HT1080 (cell line): ENCODE measurements at regions not wholly inside any gene's neighbourhood (a gene's known extent, or its start where the extent isn't known, plus 50 kb on each side); places are given as distances from the start of the nearest gene placed in this dataset.

Experiments used
- DNase-seq: peaks from one replicate; pipeline ENCODE4 v3.0.0-alpha.2; 2015; ENCODE audit warnings: low read depth

DNA sequence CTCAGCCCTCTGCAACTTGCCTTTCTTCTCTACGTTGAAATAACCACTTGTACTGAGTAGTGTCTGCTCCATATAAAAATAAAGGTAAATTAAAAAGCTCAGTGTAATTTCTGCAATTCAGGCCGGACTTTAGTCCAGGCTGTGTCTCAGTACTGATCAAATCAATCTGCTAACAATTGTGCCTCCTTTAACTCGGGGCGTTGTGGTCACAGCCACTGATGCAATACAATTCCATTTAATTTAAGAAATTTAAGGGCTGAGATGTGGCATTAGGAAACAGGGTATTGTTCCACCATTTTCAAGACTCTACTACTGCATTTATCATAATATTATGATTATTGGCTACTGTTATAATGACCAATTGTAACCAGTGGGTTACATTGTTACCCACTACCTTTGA lies 60.0 kb upstream of the NPAS2 start:
- DNase-seq: no peak

DNA sequence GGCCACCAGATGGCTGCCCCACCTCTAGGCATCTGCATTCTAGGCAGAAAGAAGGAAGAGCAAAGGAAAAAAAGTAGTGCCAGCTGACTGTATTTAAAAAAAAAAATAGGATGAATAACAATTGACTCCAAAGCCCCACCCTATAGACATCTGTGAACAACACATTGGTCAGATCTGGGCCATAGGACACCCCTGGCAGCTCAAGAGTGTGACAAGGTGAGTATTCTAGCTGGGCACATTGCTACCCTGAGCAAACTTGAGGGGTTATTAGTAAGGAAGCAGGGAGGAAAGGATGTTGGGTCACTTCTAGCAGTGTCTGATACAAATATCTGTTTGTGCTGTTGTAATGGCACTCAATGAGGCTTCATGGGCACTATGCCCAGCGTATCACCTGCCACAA lies 58.6 kb upstream of the NPAS2 start:
- DNase-seq: no peak

DNA sequence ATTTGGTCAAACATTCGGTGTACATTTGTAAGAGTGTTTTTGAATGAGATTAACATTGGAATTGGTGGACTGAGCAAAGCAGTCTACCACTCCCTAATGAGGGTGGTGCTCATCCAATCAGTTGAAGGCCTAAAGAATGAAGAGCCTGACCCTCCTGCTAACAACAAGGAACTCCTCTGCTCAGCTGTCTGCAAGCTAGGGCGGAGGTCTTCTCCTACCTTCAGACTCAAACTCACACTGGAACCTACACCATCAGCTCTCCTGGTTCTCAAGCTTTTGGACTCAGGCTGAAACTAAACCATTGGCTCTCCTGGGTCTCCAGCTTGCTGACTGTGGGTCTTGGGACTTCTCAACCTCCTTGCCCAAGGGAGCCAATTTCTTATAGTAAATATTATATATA lies 55.5 kb upstream of the NPAS2 start:
- no peak for DNase-seq

DNA sequence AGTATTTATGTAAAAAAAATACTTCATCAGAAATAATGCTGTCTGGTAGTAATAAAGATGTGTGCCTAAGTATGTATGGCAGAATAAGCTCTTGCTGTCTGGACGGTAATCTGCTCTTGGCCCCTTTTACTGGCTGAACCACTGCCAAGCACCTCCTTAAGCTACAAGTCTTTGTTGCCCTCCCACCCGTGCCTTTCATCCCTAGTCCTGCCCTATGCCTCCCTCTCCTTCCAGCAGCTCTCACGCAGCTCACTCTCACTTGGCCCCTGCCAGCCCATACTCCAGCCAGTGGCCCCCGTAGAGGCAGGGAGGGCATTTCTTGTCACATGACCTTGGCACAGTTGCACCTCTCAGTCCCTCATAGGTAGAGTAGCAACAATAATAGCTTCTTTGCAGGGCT lies 54.5 kb upstream of the NPAS2 start:
- no peak for DNase-seq

DNA sequence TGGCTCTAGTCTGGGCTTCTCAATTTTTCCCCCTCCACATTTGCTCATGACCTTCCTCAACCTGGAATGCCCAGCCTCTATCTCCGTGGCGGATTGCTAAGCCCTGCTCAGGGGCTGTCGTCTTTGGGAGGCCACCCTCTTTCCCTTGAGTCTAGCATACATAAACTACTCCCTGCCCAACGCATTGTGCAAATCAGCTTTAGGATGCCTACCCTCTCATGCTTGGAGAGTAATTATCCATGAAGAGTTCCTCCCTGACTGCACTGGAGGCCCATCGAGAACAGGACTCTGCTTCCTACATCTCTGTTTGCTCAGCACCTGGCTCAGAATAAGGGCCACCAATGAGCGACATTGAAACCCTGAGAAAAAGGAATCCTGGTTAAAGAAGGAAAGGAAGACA lies 53.7 kb upstream of the NPAS2 start:
- no peak for DNase-seq

DNA sequence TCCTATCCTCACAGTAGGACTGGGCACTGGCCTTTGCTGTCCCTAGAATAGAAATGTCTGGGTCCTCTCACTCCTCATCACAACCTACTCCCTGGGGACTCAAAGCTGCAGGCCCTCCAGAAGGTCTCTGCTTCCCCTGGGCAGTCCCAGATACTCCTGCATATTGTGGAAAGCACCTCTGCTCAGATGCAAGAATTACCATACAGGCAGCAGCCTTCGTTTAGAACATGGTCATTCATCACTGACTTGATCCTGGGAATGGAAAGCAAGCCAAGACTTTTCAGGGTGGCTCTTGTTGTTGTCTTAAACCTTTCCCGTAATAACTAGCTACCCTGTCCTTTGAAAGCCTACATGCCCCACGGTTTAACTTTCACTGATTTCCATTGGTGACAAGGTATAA lies 53.1 kb upstream of the NPAS2 start:
- DNase-seq: no peak

DNA sequence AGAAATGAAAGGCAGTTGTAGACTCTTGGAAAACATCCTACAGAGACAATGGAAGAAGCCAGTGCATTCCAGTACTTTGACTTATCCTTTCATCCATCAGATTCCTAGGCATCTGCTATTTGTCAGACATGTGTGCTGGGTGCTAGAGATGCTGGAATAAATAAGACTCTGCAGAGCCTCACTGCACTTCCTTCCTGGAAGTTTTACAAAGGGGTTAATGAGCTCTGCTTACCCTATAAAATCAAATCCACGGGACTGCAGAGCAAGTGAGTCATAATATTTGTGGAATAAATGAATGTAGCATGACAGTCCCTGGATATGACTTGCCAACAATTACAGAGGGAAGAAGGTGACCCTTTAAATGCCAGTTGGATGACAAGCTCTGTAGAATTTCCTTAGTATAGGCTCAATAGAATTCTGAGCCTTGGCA lies 52.7 kb upstream of the NPAS2 start:
- DNase-seq: peak; percentile 95

DNA sequence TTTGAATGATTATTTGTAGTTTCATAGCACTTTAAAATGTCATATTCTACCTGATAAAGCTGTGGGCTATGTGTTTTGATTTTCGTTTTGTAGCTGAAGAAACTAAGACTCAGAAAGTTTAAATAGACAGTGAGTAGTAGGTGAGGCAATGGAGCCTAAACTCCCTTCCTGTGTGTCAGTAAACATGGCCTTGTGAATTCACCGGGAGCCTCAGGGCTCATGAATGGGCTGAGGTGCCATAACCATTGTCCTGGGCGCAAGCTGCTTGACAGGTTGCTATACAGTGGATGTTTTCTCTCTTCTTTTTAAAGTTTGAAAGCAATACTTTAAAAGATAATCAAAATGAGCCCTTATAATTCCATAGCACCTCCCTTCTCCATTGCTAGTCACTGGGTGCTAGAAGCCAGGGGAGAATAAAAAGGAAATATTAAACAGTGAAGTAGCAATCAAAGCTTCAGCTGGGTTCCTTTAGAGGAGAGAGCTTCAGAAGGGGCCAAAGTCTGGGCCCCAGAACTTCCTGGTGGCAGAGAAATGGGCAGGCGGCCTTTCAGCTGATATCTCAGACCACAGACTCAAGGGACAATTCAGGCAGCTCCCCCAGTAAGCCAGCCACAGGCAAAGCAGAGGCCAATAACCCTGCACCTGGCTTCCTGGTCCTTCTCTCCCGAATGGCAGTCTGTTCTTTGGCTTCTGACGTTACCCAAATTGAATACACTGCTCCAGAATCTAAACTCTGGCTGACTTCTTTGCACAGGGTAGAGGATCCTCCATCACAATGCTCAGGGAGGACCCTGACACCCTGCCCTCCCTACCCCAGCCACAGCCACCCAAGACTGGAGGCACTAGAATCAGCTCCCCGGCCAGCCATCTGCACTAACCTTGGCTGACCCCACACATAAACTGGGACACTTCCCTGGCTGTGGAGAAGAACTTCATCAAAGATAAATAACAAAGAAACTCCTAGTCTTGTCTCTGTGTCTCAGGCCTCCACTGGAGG lies 51.8 kb upstream of the NPAS2 start:
- peak; percentile 55 for DNase-seq
